Fibroblast of the aortic adventitia (primary cell): ENCODE measurements at regions not wholly inside any gene's neighbourhood (a gene's known extent, or its start where the extent isn't known, plus 50 kb on each side); places are given as distances from the start of the nearest gene placed in this dataset.
A peak's percentile ranks its signal among the peaks of the same experiment; 100 is the strongest.

Experiments
- DNase-seq: peaks from one replicate; pipeline ENCODE4 v3.0.0-alpha.2; 2010; ENCODE audit warnings: low read depth
- H3K4me3 ChIP-seq: 2 replicates; pipeline ENCODE4 v1.5.1; 2011; ENCODE audit warnings: low read depth, mild to moderate bottlenecking, control low read depth, low read length, moderate library complexity
- TF ChIP-seq, protein P1 (sequence below): IDR thresholded peaks from 2 replicates; pipeline ENCODE4 v1.5.1; 2011; ENCODE audit warnings: mild to moderate bottlenecking, low read length, control low read depth, inconsistent platforms; ENCODE audit not compliant: insufficient read depth

DNA sequence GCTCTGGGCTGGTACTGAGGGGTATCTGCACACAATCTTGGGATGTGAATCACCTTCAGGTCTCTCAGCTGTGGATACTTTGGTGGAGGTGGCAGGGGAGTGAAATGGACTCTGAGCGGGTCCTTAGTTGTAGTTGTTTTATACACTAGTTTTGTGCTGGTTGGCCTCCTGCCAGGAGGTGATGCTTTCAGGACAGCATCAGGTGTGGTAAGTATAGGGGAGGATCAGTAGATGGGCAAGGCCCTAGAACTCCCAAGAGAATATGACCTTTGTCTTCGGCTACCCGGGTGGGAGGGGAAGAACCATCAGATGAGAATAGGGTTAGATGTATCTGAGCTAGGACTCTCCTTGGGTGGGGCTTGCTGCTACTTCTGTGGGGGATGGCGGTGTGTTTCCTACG, 2284.3 kb upstream of the PCDH20 start:
- H3K4me3 ChIP-seq = no peak overlapping the region
- TF ChIP-seq, protein P1, sequence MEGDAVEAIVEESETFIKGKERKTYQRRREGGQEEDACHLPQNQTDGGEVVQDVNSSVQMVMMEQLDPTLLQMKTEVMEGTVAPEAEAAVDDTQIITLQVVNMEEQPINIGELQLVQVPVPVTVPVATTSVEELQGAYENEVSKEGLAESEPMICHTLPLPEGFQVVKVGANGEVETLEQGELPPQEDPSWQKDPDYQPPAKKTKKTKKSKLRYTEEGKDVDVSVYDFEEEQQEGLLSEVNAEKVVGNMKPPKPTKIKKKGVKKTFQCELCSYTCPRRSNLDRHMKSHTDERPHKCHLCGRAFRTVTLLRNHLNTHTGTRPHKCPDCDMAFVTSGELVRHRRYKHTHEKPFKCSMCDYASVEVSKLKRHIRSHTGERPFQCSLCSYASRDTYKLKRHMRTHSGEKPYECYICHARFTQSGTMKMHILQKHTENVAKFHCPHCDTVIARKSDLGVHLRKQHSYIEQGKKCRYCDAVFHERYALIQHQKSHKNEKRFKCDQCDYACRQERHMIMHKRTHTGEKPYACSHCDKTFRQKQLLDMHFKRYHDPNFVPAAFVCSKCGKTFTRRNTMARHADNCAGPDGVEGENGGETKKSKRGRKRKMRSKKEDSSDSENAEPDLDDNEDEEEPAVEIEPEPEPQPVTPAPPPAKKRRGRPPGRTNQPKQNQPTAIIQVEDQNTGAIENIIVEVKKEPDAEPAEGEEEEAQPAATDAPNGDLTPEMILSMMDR = no peak
- DNase-seq = no peak

DNA sequence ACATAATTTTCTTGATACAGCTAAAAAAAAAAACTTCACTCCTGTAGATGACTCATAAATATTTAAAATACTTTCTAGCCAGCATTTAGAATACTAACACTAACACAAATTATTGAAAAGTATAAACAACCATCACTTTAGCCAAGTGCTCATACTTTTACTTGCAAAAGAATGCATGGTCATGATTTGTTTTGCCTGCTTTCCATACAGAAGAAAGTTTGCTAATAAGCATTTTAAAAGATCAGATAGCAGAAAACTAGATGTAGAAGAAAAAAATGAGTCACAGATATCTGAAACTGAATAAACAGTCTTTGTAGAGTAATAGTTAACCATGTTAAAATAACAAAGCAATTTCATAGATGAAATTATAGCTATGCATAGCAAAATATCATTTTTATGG, 2280.4 kb upstream of the PCDH20 start:
- no peak overlapping the region for H3K4me3 ChIP-seq
- DNase-seq = peak; percentile 1
- TF ChIP-seq, protein P1 = no peak

DNA sequence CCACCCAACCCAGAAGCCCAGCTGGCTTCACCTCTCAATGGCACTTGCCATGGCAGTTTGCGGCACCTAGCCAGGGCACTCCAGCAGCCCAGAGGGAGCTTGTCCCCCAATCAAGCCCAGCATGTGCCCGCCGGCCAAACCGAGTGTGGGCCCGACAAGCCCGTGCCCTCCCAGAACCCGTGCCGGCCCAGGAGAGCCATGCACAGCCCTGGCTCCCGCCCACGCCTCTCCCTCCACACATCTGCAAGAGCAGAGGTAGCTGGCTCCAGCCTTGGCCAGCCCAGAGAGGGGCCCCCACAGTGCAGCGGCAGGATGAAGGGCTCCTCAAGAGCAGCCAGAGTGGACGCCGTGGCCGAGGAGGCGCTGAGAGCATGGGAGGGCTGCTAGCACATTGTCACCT, 2278.0 kb upstream of the PCDH20 start:
- TF ChIP-seq, protein P1 = no peak
- DNase-seq = no peak
- H3K4me3 ChIP-seq = no peak overlapping the region

DNA sequence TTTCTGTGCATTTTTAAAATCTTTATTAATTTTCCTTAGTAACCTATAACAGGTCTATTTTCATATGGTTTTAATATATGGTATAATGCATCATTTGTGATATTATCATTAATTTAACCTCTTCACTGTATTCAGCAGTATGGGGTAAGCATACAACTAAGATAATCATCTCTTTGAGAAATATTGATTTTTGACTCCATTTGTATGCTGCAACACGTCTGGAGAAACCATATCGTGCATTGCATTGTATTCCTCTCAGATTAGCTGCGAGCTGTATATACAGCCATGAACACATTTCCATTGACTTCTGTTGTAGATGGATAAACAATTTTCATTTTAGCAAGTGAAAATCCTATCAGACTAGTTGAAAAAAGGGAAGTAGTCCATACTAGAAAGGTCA, 2275.8 kb upstream of the PCDH20 start:
- TF ChIP-seq, protein P1 = no peak

DNA sequence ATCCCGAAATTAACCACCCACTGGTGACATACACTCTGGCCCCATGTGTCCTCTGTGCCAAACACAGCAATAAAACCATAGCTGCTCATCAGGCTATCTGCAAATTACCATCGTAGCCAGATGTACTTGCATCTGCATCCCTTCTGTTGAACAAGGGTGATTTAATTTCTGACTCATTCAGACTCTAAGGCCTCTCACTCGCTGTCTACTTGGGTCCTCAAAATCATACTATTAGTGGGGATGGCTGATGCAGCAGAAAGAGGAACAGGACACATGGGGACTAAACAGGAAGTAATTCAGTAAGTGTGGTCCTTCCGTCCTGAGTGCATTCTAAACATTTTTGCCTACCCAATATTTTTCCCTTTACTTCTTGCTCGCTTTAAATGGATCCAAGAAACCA, 2275.0 kb upstream of the PCDH20 start:
- H3K4me3 ChIP-seq = no peak overlapping the region
- TF ChIP-seq, protein P1 = no peak
- no peak for DNase-seq

More for the DNA sequence above, 2275.8 kb upstream of the PCDH20 start:
- H3K4me3 ChIP-seq = no peak overlapping the region
- DNase-seq = no peak

DNA sequence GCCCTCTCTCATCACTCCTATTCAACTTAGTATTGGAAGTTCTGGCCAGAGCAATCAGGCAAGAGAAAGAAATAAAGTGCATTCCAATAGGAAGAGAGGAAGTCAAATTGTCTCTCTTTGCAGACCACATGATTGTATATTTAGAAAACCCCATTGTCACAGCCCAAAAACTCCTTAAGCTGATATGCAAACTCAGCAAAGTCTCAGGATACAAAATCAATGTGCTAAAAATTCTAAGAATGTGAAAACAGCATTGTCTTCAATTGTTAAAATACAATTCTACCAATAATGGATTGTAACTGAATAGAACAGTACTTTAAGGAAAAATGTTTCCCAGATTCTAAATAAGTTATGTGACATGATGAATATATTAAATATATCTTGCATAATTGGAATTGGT, 2269.2 kb upstream of the PCDH20 start:
- TF ChIP-seq, protein P1 = no peak
- DNase-seq = no peak
- no peak overlapping the region for H3K4me3 ChIP-seq

DNA sequence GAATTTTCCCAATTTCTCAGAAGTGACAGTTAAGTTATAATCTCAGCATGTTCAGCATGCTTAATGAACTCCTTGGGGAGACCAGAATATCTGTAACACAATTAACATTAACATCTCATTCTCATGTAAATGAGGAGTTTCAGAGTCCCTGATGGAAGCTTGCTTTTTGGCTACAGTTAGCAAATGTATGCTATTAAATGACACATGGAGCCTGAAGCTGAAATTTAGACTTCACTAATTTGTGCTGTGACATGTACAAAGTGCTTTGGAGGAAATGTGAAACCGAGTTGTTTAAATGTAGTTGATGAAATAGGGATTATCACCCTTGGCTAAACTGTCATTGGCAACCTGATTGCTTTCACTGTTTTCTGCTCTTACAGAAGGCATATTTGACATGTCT, 2265.1 kb upstream of the PCDH20 start:
- no peak for DNase-seq
- TF ChIP-seq, protein P1 = no peak
- no peak overlapping the region for H3K4me3 ChIP-seq
